Lower lobe of right lung (tissue), 2 donors: ENCODE measurements at regions not wholly inside any gene's neighbourhood (a gene's known extent, or its start where the extent isn't known, plus 50 kb on each side); places are given as distances from the start of the nearest gene placed in this dataset.

Experiments used
- ATAC-seq, 2 donors: fragments of 200-7000 bp; cut with Tn5 transposase; one replicate each; pipeline ENCODE4 v1.9.1; 2020 to 2022; ENCODE audit warnings: mild to moderate bottlenecking in 2 of 2, moderate library complexity in 2 of 2
- DNase-seq: peaks from one replicate; pipeline ENCODE4 v3.0.0-alpha.2; 2020
- H3K27ac ChIP-seq: fragments of 200-600 bp; one replicate; pipeline ENCODE4 v1.8.0; 2022
- H3K27me3 ChIP-seq: fragments of 200-600 bp; one replicate; pipeline ENCODE4 v1.8.0; 2022; ENCODE audit warnings: low read depth
- H3K36me3 ChIP-seq: fragments of 200-600 bp; one replicate; pipeline ENCODE4 v1.8.0; 2022; ENCODE audit warnings: mild to moderate bottlenecking
- H3K4me1 ChIP-seq: fragments of 200-600 bp; one replicate; pipeline ENCODE4 v1.8.0; 2022
- H3K4me3 ChIP-seq: fragments of 200-600 bp; one replicate; pipeline ENCODE4 v1.8.0; 2022; ENCODE audit warnings: mild to moderate bottlenecking
- H3K9me3 ChIP-seq: fragments of 200-600 bp; one replicate; pipeline ENCODE4 v1.8.0; 2022
- CTCF ChIP-seq: fragments of 200-600 bp; IDR thresholded peaks from one replicate; pipeline ENCODE4 v1.8.0; 2022; ENCODE audit warnings: antibody characterized with exemption, mild to moderate bottlenecking
- intact Hi-C: fragments of 100-400 bp; cut with DNase I; formaldehyde crosslinking; loops from one replicate; pipeline ENCODE4 v1.11.0; 2022
- donor health status: DM: no; HTN: yes; CAD: no; lungs with severe emphysema.

GRCh38 chr5:115389034-115389798, 92.8 kb upstream of the CCDC112 start:
- intact Hi-C loops: no loop called here
- TF ChIP-seq CTCF: no peak
- Histone ChIP-seq H3K36me3 (no peaks in the 10 kb centered on the region), H3K9me3 (no peaks in the 10 kb centered on the region), H3K27ac (no peak overlapping the region), H3K4me1 (peaks cover 12% of the 10 kb centered on the region), H3K4me3 (no peak overlapping the region), H3K27me3 (no peaks in the 10 kb centered on the region)
- no peak for DNase-seq
- ATAC-seq: no peak

GRCh38 chr5:115388240-115388639, 91.8 kb upstream of the CCDC112 start:
- Histone ChIP-seq H3K27ac (no peak overlapping the region), H3K9me3 (no peaks in the 10 kb centered on the region), H3K4me1 (peaks cover 3% of the 10 kb centered on the region), H3K36me3 (no peaks in the 10 kb centered on the region), H3K27me3 (no peaks in the 10 kb centered on the region), H3K4me3 (no peak overlapping the region)
- intact Hi-C loops: no loop called here
- TF ChIP-seq CTCF: no peak
- ATAC-seq (no peak), DNase-seq (no peak)

- H3K9me3 ChIP-seq: no peaks in the 10 kb centered on the region
- H3K27ac ChIP-seq: no peak overlapping the region
- intact Hi-C loops: no loop called here
- ATAC-seq: no peak
- H3K27me3 ChIP-seq: no peaks in the 10 kb centered on the region
- no peaks in the 10 kb centered on the region for H3K4me1 ChIP-seq
- no peak for DNase-seq
- H3K36me3 ChIP-seq: no peaks in the 10 kb centered on the region
- no peak for TF ChIP-seq CTCF
- H3K4me3 ChIP-seq: no peak overlapping the region
Measured at GRCh38 chr5:115387816-115388215, 91.4 kb upstream of the CCDC112 start.

- DNase-seq: no peak
- Histone ChIP-seq H3K9me3 (no peaks in the 10 kb centered on the region), H3K27me3 (no peaks in the 10 kb centered on the region), H3K4me1 (no peaks in the 10 kb centered on the region), H3K4me3 (no peak overlapping the region), H3K27ac (no peak overlapping the region), H3K36me3 (no peaks in the 10 kb centered on the region)
- TF ChIP-seq CTCF: no peak
- intact Hi-C loops: no loop called here
- ATAC-seq: no peak
Measured at GRCh38 chr5:115386657-115387056, 90.2 kb upstream of the CCDC112 start.

- intact Hi-C loops: no loop called here
Measured at GRCh38 chr5:115384587-115385375, 88.3 kb upstream of the CCDC112 start.

More at GRCh38 chr5:115384587-115385375, 88.3 kb upstream of the CCDC112 start:
- H3K27ac ChIP-seq: no peak overlapping the region
- no peaks in the 10 kb centered on the region for H3K9me3 ChIP-seq
- ATAC-seq: no peak
- H3K4me1 ChIP-seq: peaks cover 4% of the 10 kb centered on the region
- no peak for TF ChIP-seq CTCF
- H3K4me3 ChIP-seq: no peak overlapping the region
- H3K36me3 ChIP-seq: no peaks in the 10 kb centered on the region
- no peak for DNase-seq
- no peaks in the 10 kb centered on the region for H3K27me3 ChIP-seq
